C4-2B (cell line): ENCODE measurements at regions not wholly inside any gene's neighbourhood (a gene's known extent, or its start where the extent isn't known, plus 50 kb on each side); places are given as distances from the start of the nearest gene placed in this dataset.

ENCODE experiments used
- H3K27ac ChIP-seq: fragments of 450-650 bp; 2 replicates; pipeline ENCODE4 v1.5.1; 2017
- ZFX ChIP-seq: fragments of 450-650 bp; IDR thresholded peaks from 2 replicates; pipeline ENCODE4 v1.6.1; 2017
- TF ChIP-seq, protein P1 (sequence below): fragments of 450-650 bp; conservative IDR thresholded peaks from 2 replicates; pipeline ENCODE4 v1.5.1; 2017; ENCODE audit warnings: mild to moderate bottlenecking

DNA sequence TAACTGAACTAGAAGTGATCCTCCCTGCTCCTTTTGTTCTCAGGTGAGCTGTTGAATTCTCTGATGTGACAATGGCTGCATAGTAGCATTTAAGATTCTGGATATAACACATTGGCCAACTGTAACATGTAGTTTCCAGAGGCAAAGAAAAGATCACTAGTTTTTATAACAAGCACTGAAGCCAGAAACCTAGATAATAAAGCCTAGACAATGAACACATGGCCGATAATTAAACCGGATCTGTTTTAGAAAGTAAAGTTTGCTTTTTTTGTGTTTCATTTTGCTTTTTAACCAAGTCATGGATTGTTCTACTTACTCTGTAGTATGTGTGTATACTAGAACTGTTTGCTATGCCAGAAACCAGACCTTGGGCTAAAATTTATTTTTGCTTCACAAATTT, 225.5 kb upstream of the KLHL1 start:
- TF ChIP-seq, protein P1, sequence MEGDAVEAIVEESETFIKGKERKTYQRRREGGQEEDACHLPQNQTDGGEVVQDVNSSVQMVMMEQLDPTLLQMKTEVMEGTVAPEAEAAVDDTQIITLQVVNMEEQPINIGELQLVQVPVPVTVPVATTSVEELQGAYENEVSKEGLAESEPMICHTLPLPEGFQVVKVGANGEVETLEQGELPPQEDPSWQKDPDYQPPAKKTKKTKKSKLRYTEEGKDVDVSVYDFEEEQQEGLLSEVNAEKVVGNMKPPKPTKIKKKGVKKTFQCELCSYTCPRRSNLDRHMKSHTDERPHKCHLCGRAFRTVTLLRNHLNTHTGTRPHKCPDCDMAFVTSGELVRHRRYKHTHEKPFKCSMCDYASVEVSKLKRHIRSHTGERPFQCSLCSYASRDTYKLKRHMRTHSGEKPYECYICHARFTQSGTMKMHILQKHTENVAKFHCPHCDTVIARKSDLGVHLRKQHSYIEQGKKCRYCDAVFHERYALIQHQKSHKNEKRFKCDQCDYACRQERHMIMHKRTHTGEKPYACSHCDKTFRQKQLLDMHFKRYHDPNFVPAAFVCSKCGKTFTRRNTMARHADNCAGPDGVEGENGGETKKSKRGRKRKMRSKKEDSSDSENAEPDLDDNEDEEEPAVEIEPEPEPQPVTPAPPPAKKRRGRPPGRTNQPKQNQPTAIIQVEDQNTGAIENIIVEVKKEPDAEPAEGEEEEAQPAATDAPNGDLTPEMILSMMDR, result no peak
- no peak overlapping the region for H3K27ac ChIP-seq

DNA sequence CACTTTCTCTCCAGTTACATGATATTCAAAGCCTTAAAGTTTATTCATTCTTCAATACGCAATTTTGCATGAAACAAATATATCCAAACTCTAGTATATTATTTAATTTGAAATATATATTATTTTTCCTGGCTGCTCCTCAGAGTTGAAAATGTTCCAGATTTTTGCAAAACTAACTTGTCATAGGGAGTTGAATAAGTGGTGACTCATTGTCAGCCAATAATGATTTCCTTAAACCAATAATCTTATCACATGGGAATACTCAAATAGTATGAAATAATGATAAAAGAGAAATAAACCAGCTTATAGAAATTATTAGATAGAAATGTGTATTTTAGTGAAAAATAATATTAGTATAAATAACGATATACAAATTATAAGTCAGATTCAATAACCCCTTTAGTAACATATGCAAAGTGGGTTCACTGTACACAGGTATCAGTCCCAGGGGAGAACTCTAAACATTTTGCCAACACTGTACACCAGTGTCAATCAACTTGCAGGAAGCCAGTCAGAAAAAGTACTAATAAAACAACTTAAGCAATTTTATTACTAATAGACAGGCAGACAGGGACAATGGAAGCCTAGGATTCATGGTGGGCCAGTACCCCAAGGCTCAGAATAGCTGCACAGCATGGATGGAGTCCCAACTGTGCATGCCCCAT, 222.6 kb upstream of the KLHL1 start:
- H3K27ac ChIP-seq, result no peak overlapping the region
- TF ChIP-seq, protein P1, result no peak
- no peak for TF ChIP-seq ZFX

DNA sequence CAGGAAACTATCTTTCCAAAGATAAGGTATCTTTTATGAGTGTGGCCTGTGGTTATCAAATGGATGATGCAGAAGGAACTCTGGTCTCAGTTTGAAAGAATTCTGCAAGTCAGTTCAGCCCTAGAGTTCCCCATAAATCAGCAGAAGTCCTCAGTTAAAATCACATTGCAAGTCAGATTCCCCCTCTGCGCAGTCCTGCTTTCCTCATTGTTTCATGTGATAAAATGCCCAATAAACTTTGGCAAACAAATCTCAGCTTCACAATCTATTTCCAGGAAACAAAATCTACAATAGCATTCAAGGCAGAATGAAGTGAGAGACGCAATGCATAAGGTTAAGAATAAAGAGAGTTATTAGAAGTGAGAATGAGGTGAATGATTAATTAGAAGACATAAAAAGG, 216.3 kb upstream of the KLHL1 start:
- no peak overlapping the region for H3K27ac ChIP-seq

DNA sequence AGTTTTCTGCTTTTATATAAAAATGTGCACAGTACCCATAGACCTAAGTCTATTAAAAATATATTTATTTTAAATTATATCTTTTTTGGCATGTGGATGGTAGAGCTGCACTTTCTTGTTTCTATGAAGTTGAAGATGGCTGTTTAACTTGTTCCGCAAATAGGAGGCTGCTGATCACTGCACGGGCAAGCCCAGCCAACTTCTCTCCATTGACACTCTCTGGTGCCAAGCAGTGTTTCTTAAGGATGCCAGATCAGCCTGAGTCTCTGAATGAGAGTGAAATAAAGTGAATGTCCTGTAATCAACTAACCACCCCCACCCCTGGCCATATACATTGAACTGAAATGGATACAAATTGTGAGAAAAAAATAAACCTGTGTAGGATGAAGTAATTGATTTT, 202.9 kb upstream of the KLHL1 start:
- TF ChIP-seq, protein P1, result no peak
- no peak for TF ChIP-seq ZFX
- H3K27ac ChIP-seq, result no peak overlapping the region

More for the DNA sequence above, 216.3 kb upstream of the KLHL1 start:
- TF ChIP-seq ZFX, result no peak
- TF ChIP-seq, protein P1, result no peak

DNA sequence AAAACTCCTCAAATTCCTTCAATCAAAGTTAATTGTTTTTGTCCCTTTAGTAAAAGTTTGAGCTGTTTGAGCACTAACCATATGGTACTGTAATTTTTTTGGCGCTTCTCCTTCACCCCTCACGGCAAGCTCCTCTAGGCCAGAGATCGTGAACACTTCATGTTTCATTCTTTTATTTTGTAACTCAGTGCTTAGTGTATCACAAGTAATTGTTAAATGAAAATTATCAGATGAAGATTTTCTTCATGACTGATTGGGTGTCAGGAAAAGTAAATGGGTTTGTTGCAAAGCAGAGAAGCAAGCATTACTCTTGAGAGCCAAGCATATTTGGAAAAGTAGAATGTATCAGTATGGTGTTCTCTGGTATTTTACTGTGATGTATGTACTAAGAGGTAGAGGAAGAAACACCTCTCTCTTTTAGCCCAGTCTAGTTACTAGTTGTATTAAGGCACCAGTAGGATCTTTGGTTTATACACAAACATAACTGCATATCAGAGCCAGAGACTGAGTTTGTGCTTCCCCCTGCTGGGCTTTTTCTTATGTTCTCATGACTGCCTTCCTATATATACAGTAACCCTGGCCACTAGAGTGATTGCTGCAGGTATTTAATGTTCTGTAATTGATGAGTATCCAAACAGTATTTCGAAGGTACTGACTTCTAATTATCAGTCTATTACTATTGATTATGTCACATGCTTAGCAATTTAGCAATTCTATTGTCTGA, 202.3 kb upstream of the KLHL1 start:
- H3K27ac ChIP-seq, result no peak overlapping the region
- no peak for TF ChIP-seq ZFX
- TF ChIP-seq, protein P1, result peak; percentile 29

DNA sequence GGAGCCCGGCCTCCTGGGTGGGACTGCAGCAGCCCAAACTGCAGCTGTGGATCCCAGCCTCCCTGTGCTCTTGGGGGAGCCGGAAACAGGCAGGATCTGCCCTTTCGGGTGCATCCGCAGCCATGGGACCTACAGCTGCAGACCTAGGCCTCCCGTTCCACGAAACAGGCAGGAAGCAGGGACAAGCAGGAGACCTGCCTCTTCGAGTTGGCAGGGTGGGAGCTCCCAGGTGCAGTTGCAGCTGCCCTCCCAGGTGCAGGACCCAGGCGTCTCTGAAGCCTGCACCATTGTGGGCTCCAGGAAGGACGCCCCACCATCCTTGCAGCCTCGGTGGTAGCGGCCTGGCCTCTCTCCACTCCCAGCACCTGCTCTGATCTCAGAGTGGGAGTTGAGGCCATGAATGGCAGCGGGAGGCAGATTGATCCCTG, 189.0 kb upstream of the KLHL1 start:
- TF ChIP-seq ZFX, result no peak
- TF ChIP-seq, protein P1, result no peak
- H3K27ac ChIP-seq, result peak overlapping the region; percentile 96

DNA sequence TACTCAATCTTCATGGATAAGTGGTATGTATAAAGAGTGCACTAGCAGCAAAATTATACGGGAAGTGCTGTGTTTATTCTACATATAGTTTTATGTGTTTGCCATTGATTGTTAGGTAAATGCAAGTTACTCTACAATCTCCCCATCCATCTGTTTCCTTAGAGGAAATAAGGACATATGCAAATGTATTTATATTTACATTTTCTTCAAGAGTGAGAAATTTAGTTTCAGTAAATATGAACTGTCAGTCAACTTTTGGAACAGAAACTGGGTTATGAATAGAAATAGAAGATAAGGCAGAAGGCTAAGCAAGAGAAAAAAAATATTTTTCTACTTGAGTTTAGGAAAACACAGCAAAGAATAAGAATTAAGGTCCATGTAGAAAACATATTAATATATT, 176.1 kb upstream of the KLHL1 start:
- H3K27ac ChIP-seq, result no peak overlapping the region
- no peak for TF ChIP-seq ZFX
- TF ChIP-seq, protein P1, result no peak
